Peyer's patch (tissue), 4 donors: ENCODE measurements at regions not wholly inside any gene's neighbourhood (a gene's known extent, or its start where the extent isn't known, plus 50 kb on each side); places are given as distances from the start of the nearest gene placed in this dataset.

Source experiments
- DNase-seq, 3 donors: peaks; one replicate each; pipeline ENCODE4 v3.0.0-alpha.2; 2017 to 2019
- H3K27ac ChIP-seq, 4 donors: fragments of 200-600 bp; sonication (generic); one replicate each; pipeline ENCODE4 v1.5.1; 2016 to 2019
- H3K27me3 ChIP-seq, 2 donors: fragments of 200-600 bp; sonication (generic); one replicate each; pipeline ENCODE4 v1.5.1; 2019
- H3K36me3 ChIP-seq, 3 donors: fragments of 200-600 bp; sonication (generic); one replicate each; pipeline ENCODE4 v1.5.1; 2016 to 2019
- H3K4me1 ChIP-seq, 4 donors: fragments of 200-600 bp; sonication (generic); one replicate each; pipeline ENCODE4 v1.5.1; 2016 to 2019
- H3K4me3 ChIP-seq, 4 donors: fragments of 200-600 bp; sonication (generic); 1 replicate in 3 of 4; 2 replicates in 1 of 4; pipeline ENCODE4 v1.5.1; 2016 to 2019; ENCODE audit warnings: mild to moderate bottlenecking in 1 of 4
- H3K9me3 ChIP-seq, 4 donors: fragments of 200-600 bp; sonication (generic); one replicate each; pipeline ENCODE4 v1.5.1; 2016 to 2019; ENCODE audit warnings: mild to moderate bottlenecking in 1 of 4
- CTCF ChIP-seq, 6 experiments: fragments of 450-650 bp in 4 of 6; fragments of 200-600 bp in 2 of 6; sonication (generic) in 1 of 6; IDR thresholded peaks; one replicate each; pipeline ENCODE4 v1.5.1; 2017 to 2019; ENCODE audit warnings: antibody characterized with exemption in 6 of 6, mild to moderate bottlenecking in 3 of 6, moderate library complexity in 1 of 6
- POLR2A ChIP-seq, 2 donors: fragments of 450-650 bp; IDR thresholded peaks; one replicate each; pipeline ENCODE4 v1.5.1; 2017; ENCODE audit warnings: antibody characterized with exemption in 2 of 2, mild to moderate bottlenecking in 2 of 2, moderate library complexity in 2 of 2

- Histone ChIP-seq H3K27ac (no peak overlapping the region), H3K4me3 (no peak overlapping the region), H3K9me3 (no peaks in the 10 kb centered on the region), H3K36me3 (no peaks in the 10 kb centered on the region), H3K27me3 (no peaks in the 10 kb centered on the region), H3K4me1 (no peaks in the 10 kb centered on the region)
- no peak for TF ChIP-seq POLR2A (IDR thresholded peaks at IDR 0.05)
- no peak for TF ChIP-seq CTCF (IDR thresholded peaks at IDR 0.05)
- no peak for DNase-seq
Observed at GRCh38 chr2:2861666-2862240, 515.9 kb downstream of the EIPR1 start.

- no peaks in the 10 kb centered on the region for H3K9me3 ChIP-seq
- no peaks in the 10 kb centered on the region for H3K4me1 ChIP-seq
- H3K27ac ChIP-seq = no peak overlapping the region
- H3K27me3 ChIP-seq = no peaks in the 10 kb centered on the region
- TF ChIP-seq POLR2A (IDR thresholded peaks at IDR 0.05) (no peak), CTCF (IDR thresholded peaks at IDR 0.05) (no peak)
- DNase-seq = no peak
- H3K4me3 ChIP-seq = no peak overlapping the region
- H3K36me3 ChIP-seq = no peaks in the 10 kb centered on the region
Observed at GRCh38 chr2:2860589-2861300, 516.9 kb downstream of the EIPR1 start.

GRCh38 chr2:2859732-2860131 is 517.9 kb downstream of the EIPR1 start:
- Histone ChIP-seq H3K27ac (no peak overlapping the region), H3K27me3 (no peaks in the 10 kb centered on the region), H3K4me1 (no peaks in the 10 kb centered on the region), H3K36me3 (no peaks in the 10 kb centered on the region), H3K9me3 (peaks cover 0 to 2% (median 0%) of the 10 kb centered on the region in 4 donors), H3K4me3 (no peak overlapping the region)
- TF ChIP-seq POLR2A (IDR thresholded peaks at IDR 0.05) (no peak), CTCF (IDR thresholded peaks at IDR 0.05) (no peak)
- DNase-seq = no peak

GRCh38 chr2:2859164-2859563 is 518.5 kb downstream of the EIPR1 start:
- no peaks in the 10 kb centered on the region for H3K4me1 ChIP-seq
- no peak overlapping the region for H3K4me3 ChIP-seq
- no peaks in the 10 kb centered on the region for H3K36me3 ChIP-seq
- H3K9me3 ChIP-seq = peaks cover 0 to 2% (median 0%) of the 10 kb centered on the region in 4 donors
- TF ChIP-seq CTCF (IDR thresholded peaks at IDR 0.05) = no peak
- no peak for TF ChIP-seq POLR2A (IDR thresholded peaks at IDR 0.05)
- H3K27me3 ChIP-seq = no peaks in the 10 kb centered on the region
- DNase-seq = no peak
- no peak overlapping the region for H3K27ac ChIP-seq

GRCh38 chr2:2856723-2857415 is 520.7 kb downstream of the EIPR1 start:
- no peak overlapping the region for H3K4me3 ChIP-seq
- H3K36me3 ChIP-seq = no peaks in the 10 kb centered on the region
- TF ChIP-seq CTCF (IDR thresholded peaks at IDR 0.05) (no peak), POLR2A (IDR thresholded peaks at IDR 0.05) (no peak)
- H3K9me3 ChIP-seq = peaks cover 0 to 2% (median 0%) of the 10 kb centered on the region in 4 donors
- H3K27me3 ChIP-seq = no peaks in the 10 kb centered on the region
- H3K4me1 ChIP-seq = no peaks in the 10 kb centered on the region
- H3K27ac ChIP-seq = no peak overlapping the region
- no peak for DNase-seq
